HCT116 (cell line): ENCODE measurements at regions not wholly inside any gene's neighbourhood (a gene's known extent, or its start where the extent isn't known, plus 50 kb on each side); places are given as distances from the start of the nearest gene placed in this dataset.

Experiments
- ATAC-seq: fragments of 200-7000 bp; cut with Tn5 transposase; 2 replicates; pipeline ENCODE4 v1.9.1; 2020; ENCODE audit warnings: mild to moderate bottlenecking, moderate library complexity
- BruUV-seq: library from RNA; stranded (reverse); fragments of 400-500 nt; replicated peaks from 2 replicates; lab custom pipeline; 2021; lab: Mats Ljungman, UMichigan
- CTCF ChIA-PET: fragments of 300-600 bp; sonication (Branson Sonifier 250); formaldehyde crosslinking; loops from one replicate; lab custom pipeline; 2021; ENCODE audit warnings: antibody characterized with exemption; lab: Charles Lee
- POLR2A ChIA-PET: fragments of 300-600, 350-600 bp; sonication (Branson Sonifier 250); formaldehyde crosslinking; loops from one replicate; lab custom pipeline; 2021; ENCODE audit warnings: antibody characterized with exemption; lab: Charles Lee
- RAD21 ChIA-PET, 2 experiments: fragments of 300-600 bp; sonication (Branson Sonifier 250); formaldehyde crosslinking; loops; one replicate each; lab custom pipeline; 2023; ENCODE audit warnings: low total read pairs in 2 of 2; ENCODE audit not compliant: uncharacterized antibody in 2 of 2, unreplicated experiment in 2 of 2, low non-redundant PET in 1 of 2; lab: Charles Lee
- DNase-seq: peaks from one replicate; pipeline ENCODE4 v3.0.0-alpha.2; 2010; ENCODE audit warnings: low read depth, low spot score
- H2AFZ ChIP-seq: fragments of 200-600 bp; shearing (Covaris generic), sonication (generic); 2 replicates; pipeline ENCODE4 v1.6.1; 2017; ENCODE audit warnings: low read depth, mixed run types, mixed read lengths, antibody characterized with exemption, low read length; ENCODE audit not compliant: poor library complexity, severe bottlenecking
- H3K27ac ChIP-seq: 2 replicates; pipeline ENCODE4 v1.5.1; 2012; ENCODE audit warnings: low read depth, low read length
- H3K27me3 ChIP-seq: fragments of 200-600 bp; sonication (generic); 2 replicates; pipeline ENCODE4 v1.6.1; 2016; ENCODE audit warnings: mixed run types, low read length, mixed read lengths; ENCODE audit not compliant: insufficient read depth
- H3K36me3 ChIP-seq, 2 experiments: fragments of 200-500 bp in 1 of 2; fragments of 200-600 bp in 1 of 2; sonication (Bioruptor generic) in 1 of 2; sonication (generic) in 1 of 2; 2 replicates each; pipeline versions ENCODE4 v1.5.1 to v1.6.1; 2014 to 2016; ENCODE audit warnings: low read length in 2 of 2, inconsistent platforms in 1 of 2, mixed read lengths in 1 of 2, mixed run types in 1 of 2; ENCODE audit not compliant: insufficient read depth in 2 of 2, control insufficient read depth in 1 of 2
- H3K4me1 ChIP-seq, 2 experiments: fragments of 200-600 bp in 1 of 2; sonication (generic) in 1 of 2; 2 replicates each; pipeline versions ENCODE4 v1.5.1 to v1.6.1; 2012 to 2017; ENCODE audit warnings: low read length in 2 of 2, inconsistent platforms in 1 of 2, mild to moderate bottlenecking in 1 of 2, mixed read lengths in 1 of 2, mixed run types in 1 of 2, moderate library complexity in 1 of 2; ENCODE audit not compliant: insufficient read depth in 2 of 2, control insufficient read depth in 1 of 2
- H3K4me2 ChIP-seq: fragments of 200-600 bp; sonication (generic); 2 replicates; pipeline ENCODE4 v1.6.1; 2017; ENCODE audit warnings: mixed run types, low read length, mixed read lengths
- H3K4me3 ChIP-seq, 2 experiments: fragments of 200-600 bp in 1 of 2; sonication (generic) in 1 of 2; replicated peaks in 1 of 2; 2 replicates each; pipeline ENCODE4 v1.5.1; 2011 to 2016; ENCODE audit warnings: low read length in 2 of 2, control low read depth in 1 of 2, low read depth in 1 of 2, mild to moderate bottlenecking in 1 of 2, mixed read lengths in 1 of 2, mixed run types in 1 of 2
- H3K79me2 ChIP-seq: fragments of 200-600 bp; sonication (generic); 2 replicates; pipeline ENCODE4 v1.6.1; 2017; ENCODE audit warnings: mild to moderate bottlenecking, mixed run types, low read length, moderate library complexity, mixed read lengths; ENCODE audit not compliant: insufficient read depth
- H3K9ac ChIP-seq: fragments of 200-600 bp; sonication (generic); 2 replicates; pipeline ENCODE4 v1.6.1; 2016; ENCODE audit warnings: low read length, mixed read lengths
- H3K9me2 ChIP-seq: fragments of 200-600 bp; sonication (generic), shearing (Covaris generic); 2 replicates; pipeline ENCODE4 v1.6.1; 2017; ENCODE audit warnings: mixed run types, mild to moderate bottlenecking, moderate library complexity; ENCODE audit not compliant: insufficient read depth
- H3K9me3 ChIP-seq, 2 experiments: fragments of 200-500 bp in 1 of 2; fragments of 200-600 bp in 1 of 2; sonication (Bioruptor generic) in 1 of 2; sonication (generic) in 1 of 2; 2 replicates each; pipeline ENCODE4 v1.6.1; 2014 to 2017; ENCODE audit warnings: low read length in 2 of 2, mixed read lengths in 2 of 2, inconsistent platforms in 1 of 2, low read depth in 1 of 2, mild to moderate bottlenecking in 1 of 2, mixed run types in 1 of 2, moderate library complexity in 1 of 2; ENCODE audit not compliant: control insufficient read depth in 1 of 2, insufficient read depth in 1 of 2
- H4K20me1 ChIP-seq: fragments of 200-600 bp; sonication (generic), shearing (Covaris generic); 2 replicates; pipeline ENCODE4 v1.6.1; 2017; ENCODE audit warnings: mixed run types, mild to moderate bottlenecking, moderate library complexity; ENCODE audit not compliant: insufficient read depth
- ATF3 ChIP-seq: IDR thresholded peaks from 2 replicates; pipeline ENCODE4 v1.6.1; 2012
- CBX3 ChIP-seq: IDR thresholded peaks from 2 replicates; pipeline ENCODE4 v1.6.1; 2012; ENCODE audit warnings: low read depth
- CEBPB ChIP-seq: IDR thresholded peaks from 2 replicates; pipeline ENCODE4 v1.6.1; 2012; ENCODE audit warnings: low read depth
- ELF1 ChIP-seq: IDR thresholded peaks from 2 replicates; pipeline ENCODE4 v1.6.1; 2012; ENCODE audit warnings: low read depth, borderline replicate concordance
- EZH2 ChIP-seq: fragments of 200-600 bp; sonication (generic); IDR thresholded peaks from 2 replicates; pipeline ENCODE4 v1.6.1; 2017; ENCODE audit warnings: antibody characterized with exemption, mixed run types
- EZH2phosphoT487 ChIP-seq: fragments of 200-600 bp; IDR thresholded peaks from 2 replicates; pipeline ENCODE4 v1.6.1; 2018; ENCODE audit warnings: antibody characterized with exemption, borderline replicate concordance
- FOSL1 ChIP-seq: IDR thresholded peaks from 2 replicates; pipeline ENCODE4 v1.6.1; 2012; ENCODE audit warnings: low read depth
- RAD21 ChIP-seq: IDR thresholded peaks from 2 replicates; pipeline ENCODE4 v1.6.1; 2012; ENCODE audit warnings: low read depth, mild to moderate bottlenecking
- REST ChIP-seq: IDR thresholded peaks from 2 replicates; pipeline ENCODE4 v1.6.1; 2012; ENCODE audit warnings: low read depth
- SP1 ChIP-seq: IDR thresholded peaks from 2 replicates; pipeline ENCODE4 v1.6.1; 2012; ENCODE audit warnings: low read depth
- SRF ChIP-seq: IDR thresholded peaks from 2 replicates; pipeline ENCODE4 v1.6.1; 2012; ENCODE audit warnings: low read depth
- TCF7L2 ChIP-seq: IDR thresholded peaks from 2 replicates; pipeline ENCODE4 v1.7.0; 2011; ENCODE audit warnings: borderline replicate concordance, inconsistent platforms; ENCODE audit not compliant: insufficient read depth, insufficient read length; ENCODE audit errors: extremely low read depth
- YY1 ChIP-seq: IDR thresholded peaks from 2 replicates; pipeline ENCODE4 v1.6.1; 2011; ENCODE audit warnings: low read length, low read depth, moderate library complexity, mild to moderate bottlenecking; ENCODE audit not compliant: insufficient replicate concordance; ENCODE audit errors: extremely low read depth
- ZBTB33 ChIP-seq: IDR thresholded peaks from 2 replicates; pipeline ENCODE4 v1.6.1; 2011; ENCODE audit warnings: mild to moderate bottlenecking, low read length, moderate library complexity; ENCODE audit not compliant: insufficient replicate concordance; ENCODE audit errors: extremely low read depth
- ZNF274 ChIP-seq: fragments of 200-500 bp; sonication (Bioruptor generic); IDR thresholded peaks from 2 replicates; pipeline ENCODE4 v1.6.1; 2014; ENCODE audit warnings: mild to moderate bottlenecking, low read depth, low read length, inconsistent platforms
- intact Hi-C: fragments of 100-400 bp; cut with micrococcal nuclease; formaldehyde crosslinking; loops from 2 replicates; pipeline ENCODE4 v1.10.0; 2022

- H3K9ac ChIP-seq, result no peak overlapping the region
- RAD21 ChIA-PET, result no interaction called here
- no peaks in the 10 kb centered on the region for H4K20me1 ChIP-seq
- H2AFZ ChIP-seq, result no peak overlapping the region
- TF ChIP-seq ATF3 (no peak), RAD21 (no peak), REST (no peak)
- no peaks in the 10 kb centered on the region for H3K27me3 ChIP-seq
- H3K9me3 ChIP-seq, result peaks cover 0 to 3% of the 10 kb centered on the region in 2 experiments; a peak in 2 of 4 replicates
- DNase-seq (no peak), ATAC-seq (no peak)
- POLR2A ChIA-PET, result no interaction called here
- no peaks in the 10 kb centered on the region for H3K36me3 ChIP-seq
- no peaks in the 10 kb centered on the region for H3K4me1 ChIP-seq
- no peak overlapping the region for H3K4me3 ChIP-seq
- no peak overlapping the region for H3K4me2 ChIP-seq
- no peaks in the 10 kb centered on the region for H3K79me2 ChIP-seq
- no TSS peak for BruUV-seq
- no peaks in the 10 kb centered on the region for H3K9me2 ChIP-seq
- CTCF ChIA-PET, result no interaction called here
- intact Hi-C loops, result no loop called here
- H3K27ac ChIP-seq, result no peak overlapping the region
Observed at GRCh38 chr5:162529886-162530285, 462.3 kb downstream of the GABRG2 start.

GRCh38 chr5:162543437-162543836 lies 475.9 kb downstream of the GABRG2 start:
- CTCF ChIA-PET, result interaction anchor here (0.5 kb wide), 1 partner anchor 537 kb away, joined by 3 read pairs; no protein-coding TSS in a partner anchor
- TF ChIP-seq EZH2phosphoT487 (no peak), YY1 (no peak), SRF (no peak), FOSL1 (no peak), ATF3 (no peak), ZNF274 (no peak), CEBPB (no peak), ELF1 (no peak), CBX3 (no peak), TCF7L2 (no peak), ZBTB33 (no peak), SP1 (no peak), EZH2 (no peak)
- TF ChIP-seq, all 23 proteins: peak for 0
- H3K27me3 ChIP-seq, result no peaks in the 10 kb centered on the region
- H3K4me1 ChIP-seq, result no peaks in the 10 kb centered on the region
- DNase-seq (no peak), ATAC-seq (no peak)
- H3K9ac ChIP-seq, result no peak overlapping the region
- intact Hi-C loops, result no loop called here
- H3K79me2 ChIP-seq, result no peaks in the 10 kb centered on the region
- RAD21 ChIA-PET, result no interaction called here
- no peak overlapping the region for H2AFZ ChIP-seq
- H3K36me3 ChIP-seq, result no peaks in the 10 kb centered on the region
- H3K27ac ChIP-seq, result no peak overlapping the region
- no peak overlapping the region for H3K4me2 ChIP-seq
- H3K4me3 ChIP-seq, result no peak overlapping the region
- no peaks in the 10 kb centered on the region for H3K9me2 ChIP-seq
- POLR2A ChIA-PET, result no interaction called here
- no peaks in the 10 kb centered on the region for H4K20me1 ChIP-seq
- BruUV-seq, result no TSS peak
- peaks cover 5 to 8% of the 10 kb centered on the region in 2 experiments; a peak in 2 of 4 replicates for H3K9me3 ChIP-seq
